CD4-positive, alpha-beta T cell (primary cell): ENCODE measurements at regions not wholly inside any gene's neighbourhood (a gene's known extent, or its start where the extent isn't known, plus 50 kb on each side); places are given as distances from the start of the nearest gene placed in this dataset.

Experiments used
- ATAC-seq: fragments of 200-7000 bp; cut with Tn5 transposase; one replicate; pipeline ENCODE4 v1.10.0; 2022; ENCODE audit warnings: mild to moderate bottlenecking; ENCODE audit not compliant: poor library complexity
- CTCF ChIA-PET: fragments of 350-600 bp; sonication (Branson Sonifier 250); formaldehyde crosslinking; loops from one replicate; lab custom pipeline; 2021; ENCODE audit warnings: antibody characterized with exemption, inconsistent platforms; lab: Charles Lee
- POLR2A ChIA-PET: fragments of 350-600 bp; sonication (Branson Sonifier 250); formaldehyde crosslinking; loops from one replicate; lab custom pipeline; 2021; ENCODE audit warnings: antibody characterized with exemption, inconsistent platforms; lab: Charles Lee
- DNase-seq, 14 experiments: peaks; one replicate each; pipeline ENCODE4 v3.0.0-alpha.2; 2013 to 2020; ENCODE audit warnings: mixed read lengths in 2 of 14
- H3K27ac ChIP-seq, 2 donors: one replicate each; pipeline versions ENCODE4 v1.5.1 to v1.7.0; 2013; ENCODE audit warnings: low read length in 2 of 2, low read depth in 1 of 2, mild to moderate bottlenecking in 1 of 2
- H3K27me3 ChIP-seq, 2 experiments: 1 replicate in 1 of 2; 2 replicates in 1 of 2; pipeline versions ENCODE4 v1.6.1 to v1.7.0; 2013; ENCODE audit warnings: low read length in 2 of 2, control low read depth in 1 of 2, mild to moderate bottlenecking in 1 of 2, moderate library complexity in 1 of 2; ENCODE audit not compliant: insufficient read depth in 2 of 2, control insufficient read depth in 1 of 2
- H3K36me3 ChIP-seq: one replicate; pipeline ENCODE4 v1.6.1; 2013; ENCODE audit warnings: low read length, control low read depth; ENCODE audit not compliant: insufficient read depth
- H3K4me1 ChIP-seq: one replicate; pipeline ENCODE4 v1.6.1; 2013; ENCODE audit warnings: low read length, control low read depth; ENCODE audit not compliant: insufficient read depth
- H3K4me3 ChIP-seq: one replicate; pipeline ENCODE4 v1.5.1; 2013; ENCODE audit warnings: mild to moderate bottlenecking, low read length, moderate library complexity
- H3K9me3 ChIP-seq, 2 experiments: 1 replicate in 1 of 2; 2 replicates in 1 of 2; pipeline versions ENCODE4 v1.6.1 to v1.7.0; 2013; ENCODE audit warnings: low read length in 2 of 2, mild to moderate bottlenecking in 2 of 2, control low read depth in 1 of 2, moderate library complexity in 1 of 2; ENCODE audit not compliant: control insufficient read depth in 1 of 2, insufficient read depth in 1 of 2
- H3K27ac Mint-ChIP-seq: one replicate; pipeline ENCODE4 v1.8.0; 2020; ENCODE audit warnings: mixed read lengths
- H3K27me3 Mint-ChIP-seq: one replicate; pipeline ENCODE4 v1.8.0; 2021; ENCODE audit warnings: mixed read lengths
- H3K36me3 Mint-ChIP-seq: one replicate; pipeline ENCODE4 v1.8.0; 2021; ENCODE audit warnings: low read depth, mixed read lengths
- H3K4me1 Mint-ChIP-seq: one replicate; pipeline ENCODE4 v1.8.0; 2021; ENCODE audit warnings: low read depth, mixed read lengths
- H3K4me3 Mint-ChIP-seq: one replicate; pipeline ENCODE4 v1.8.0; 2020; ENCODE audit warnings: mild to moderate bottlenecking, mixed read lengths
- H3K9me3 Mint-ChIP-seq: one replicate; pipeline ENCODE4 v1.8.0; 2020; ENCODE audit warnings: mixed read lengths
- intact Hi-C, 2 experiments: fragments of 100-400 bp; cut with DNase I in 1 of 2; cut with micrococcal nuclease in 1 of 2; formaldehyde crosslinking; loops; one replicate each; pipeline versions ENCODE4 v1.15.1 to v1.9.0; 2023 to 2025; cut with DNase I, micrococcal nuclease
- TF ChIP-seq, protein P1 (sequence below): fragments of 200-600 bp; IDR thresholded peaks from one replicate; pipeline ENCODE4 v1.8.0; 2022; ENCODE audit warnings: antibody characterized with exemption, mild to moderate bottlenecking

DNA sequence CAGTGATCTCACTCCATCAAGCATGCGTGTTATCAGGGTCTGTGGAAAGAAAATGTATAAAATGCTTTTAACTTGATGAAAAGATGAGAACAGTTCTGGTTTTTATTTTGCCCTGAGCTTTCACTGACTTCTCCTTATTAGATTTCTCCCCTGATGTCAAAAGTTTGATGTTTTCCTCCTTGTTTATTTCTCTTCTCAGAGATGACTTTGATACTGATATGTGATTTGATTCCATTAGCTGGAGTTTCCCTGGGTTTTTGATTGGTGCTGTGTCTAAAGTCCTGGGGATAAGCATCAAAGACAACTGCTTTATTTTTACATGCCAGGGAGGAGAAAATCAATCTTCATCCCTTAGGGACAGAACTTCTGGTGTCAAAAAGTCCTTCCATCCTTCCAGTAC is 510.0 kb downstream of the KCTD16 start:
- H3K27me3 Mint-ChIP-seq = no peaks in the 10 kb centered on the region
- peaks cover 0 to 4% of the 10 kb centered on the region in 2 experiments for H3K9me3 ChIP-seq
- POLR2A ChIA-PET = no interaction called here
- DNase-seq = no peak
- no peak overlapping the region for H3K27ac ChIP-seq
- H3K4me3 Mint-ChIP-seq = no peak overlapping the region
- no peak overlapping the region for H3K4me3 ChIP-seq
- TF ChIP-seq, protein P1, sequence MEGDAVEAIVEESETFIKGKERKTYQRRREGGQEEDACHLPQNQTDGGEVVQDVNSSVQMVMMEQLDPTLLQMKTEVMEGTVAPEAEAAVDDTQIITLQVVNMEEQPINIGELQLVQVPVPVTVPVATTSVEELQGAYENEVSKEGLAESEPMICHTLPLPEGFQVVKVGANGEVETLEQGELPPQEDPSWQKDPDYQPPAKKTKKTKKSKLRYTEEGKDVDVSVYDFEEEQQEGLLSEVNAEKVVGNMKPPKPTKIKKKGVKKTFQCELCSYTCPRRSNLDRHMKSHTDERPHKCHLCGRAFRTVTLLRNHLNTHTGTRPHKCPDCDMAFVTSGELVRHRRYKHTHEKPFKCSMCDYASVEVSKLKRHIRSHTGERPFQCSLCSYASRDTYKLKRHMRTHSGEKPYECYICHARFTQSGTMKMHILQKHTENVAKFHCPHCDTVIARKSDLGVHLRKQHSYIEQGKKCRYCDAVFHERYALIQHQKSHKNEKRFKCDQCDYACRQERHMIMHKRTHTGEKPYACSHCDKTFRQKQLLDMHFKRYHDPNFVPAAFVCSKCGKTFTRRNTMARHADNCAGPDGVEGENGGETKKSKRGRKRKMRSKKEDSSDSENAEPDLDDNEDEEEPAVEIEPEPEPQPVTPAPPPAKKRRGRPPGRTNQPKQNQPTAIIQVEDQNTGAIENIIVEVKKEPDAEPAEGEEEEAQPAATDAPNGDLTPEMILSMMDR = no peak
- ATAC-seq = no peak
- H3K9me3 Mint-ChIP-seq = peaks cover 4% of the 10 kb centered on the region
- no peaks in the 10 kb centered on the region for H3K36me3 ChIP-seq
- H3K4me1 Mint-ChIP-seq = no peaks in the 10 kb centered on the region
- no peak overlapping the region for H3K27ac Mint-ChIP-seq
- CTCF ChIA-PET = no interaction called here
- H3K36me3 Mint-ChIP-seq = no peaks in the 10 kb centered on the region
- intact Hi-C loops = no loop called here
- no peaks in the 10 kb centered on the region for H3K27me3 ChIP-seq
- H3K4me1 ChIP-seq = no peaks in the 10 kb centered on the region

DNA sequence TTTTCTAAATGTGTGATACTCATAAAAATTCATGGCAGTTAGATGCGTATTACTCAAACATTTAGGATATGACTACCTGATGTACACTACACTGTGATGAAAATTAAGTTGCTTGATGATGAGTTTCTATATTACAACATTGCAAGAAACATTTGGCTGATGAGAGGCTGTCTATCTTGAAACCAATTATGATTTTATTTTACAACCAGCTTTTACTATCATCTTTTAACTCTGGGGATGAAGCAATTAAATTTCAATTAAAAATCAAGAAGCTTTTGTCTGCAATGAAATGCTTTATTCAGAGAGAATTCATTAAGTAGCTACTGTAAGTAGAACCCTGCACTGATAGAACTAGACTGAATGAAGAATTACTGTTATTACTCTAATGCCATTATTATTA is 500.4 kb downstream of the KCTD16 start:
- Mint-ChIP-seq H3K27me3 (no peaks in the 10 kb centered on the region), H3K27ac (no peak overlapping the region), H3K36me3 (no peaks in the 10 kb centered on the region), H3K4me1 (no peaks in the 10 kb centered on the region), H3K9me3 (peaks cover 6% of the 10 kb centered on the region), H3K4me3 (no peak overlapping the region)
- TF ChIP-seq, protein P1 = no peak
- DNase-seq (no peak), ATAC-seq (no peak)
- no peaks in the 10 kb centered on the region for H3K4me1 ChIP-seq
- H3K27ac ChIP-seq = no peak overlapping the region
- ChIA-PET POLR2A (no interaction called here), CTCF (no interaction called here)
- H3K36me3 ChIP-seq = no peaks in the 10 kb centered on the region
- intact Hi-C loops = no loop called here
- no peak overlapping the region for H3K4me3 ChIP-seq
- H3K9me3 ChIP-seq = peaks cover 0 to 5% of the 10 kb centered on the region in 2 experiments
- no peaks in the 10 kb centered on the region for H3K27me3 ChIP-seq

DNA sequence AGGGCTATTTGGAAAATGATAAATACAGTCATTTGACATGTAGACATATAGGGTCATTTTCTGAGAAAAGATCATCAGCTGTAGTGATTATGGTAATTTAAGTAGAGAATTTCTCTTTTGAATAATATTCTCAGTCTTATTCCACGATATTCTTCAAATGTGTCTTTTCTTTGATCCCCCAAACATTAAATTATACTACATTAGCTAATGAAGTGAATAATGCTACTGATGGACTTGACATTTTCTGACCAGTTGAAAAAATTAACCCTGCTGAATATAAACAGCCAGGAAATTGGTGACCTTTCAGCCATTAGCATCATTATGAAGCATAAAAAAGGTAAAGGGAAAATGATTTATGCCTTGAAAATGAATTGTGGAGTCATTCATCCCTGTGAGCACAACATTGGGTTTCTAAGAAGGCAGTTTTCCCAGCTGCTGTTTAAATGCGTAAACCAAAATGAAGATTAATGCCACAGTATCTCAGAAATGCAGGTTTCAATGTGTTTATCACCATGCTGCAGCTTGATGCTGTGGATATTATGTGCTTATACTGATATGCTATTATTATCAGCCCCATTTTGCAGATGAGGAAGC is 489.1 kb downstream of the KCTD16 start:
- no peaks in the 10 kb centered on the region for H3K4me1 ChIP-seq
- ATAC-seq = no peak
- peaks cover 5% of the 10 kb centered on the region for H3K9me3 Mint-ChIP-seq
- no peak overlapping the region for H3K27ac Mint-ChIP-seq
- H3K36me3 ChIP-seq = no peaks in the 10 kb centered on the region
- intact Hi-C loops = no loop called here
- TF ChIP-seq, protein P1 = no peak
- H3K27me3 ChIP-seq = no peaks in the 10 kb centered on the region
- H3K4me3 ChIP-seq = no peak overlapping the region
- H3K27ac ChIP-seq = no peak overlapping the region
- no peak overlapping the region for H3K4me3 Mint-ChIP-seq
- H3K9me3 ChIP-seq = no peaks in the 10 kb centered on the region
- ChIA-PET CTCF (no interaction called here), POLR2A (no interaction called here)
- H3K27me3 Mint-ChIP-seq = no peaks in the 10 kb centered on the region
- no peak for DNase-seq
- no peaks in the 10 kb centered on the region for H3K4me1 Mint-ChIP-seq
- H3K36me3 Mint-ChIP-seq = no peaks in the 10 kb centered on the region
